GM03348 (cell line): ENCODE measurements at regions not wholly inside any gene's neighbourhood (a gene's known extent, or its start where the extent isn't known, plus 50 kb on each side); places are given as distances from the start of the nearest gene placed in this dataset.
A peak's percentile ranks its signal among the peaks of the same experiment; 100 is the strongest.

Source experiments
- DNase-seq: peaks from one replicate; pipeline ENCODE4 v3.0.0; 2012; ENCODE audit warnings: low spot score

DNA sequence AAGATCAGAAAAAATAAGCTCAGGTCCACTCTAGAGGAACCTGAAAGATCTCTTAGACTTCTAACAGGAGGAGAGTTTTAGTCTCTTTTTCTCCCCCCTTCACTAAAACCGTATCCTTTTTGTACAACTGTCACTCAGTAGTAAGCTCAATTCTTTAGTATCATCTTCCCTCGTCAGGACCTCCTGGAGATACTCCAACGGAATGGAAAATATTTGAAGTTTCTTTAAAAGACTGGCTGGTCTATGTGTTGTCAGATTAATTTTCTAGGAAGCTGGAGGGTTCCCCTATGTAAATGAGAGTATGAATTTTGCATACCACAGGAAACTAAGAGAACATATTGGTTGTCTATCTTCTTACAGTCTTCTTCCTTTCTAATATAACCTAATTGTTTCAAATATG is 747.7 kb upstream of the CBLB start:
- no peak for DNase-seq

GRCh38 chr3:106617276-106617675 is 748.5 kb upstream of the CBLB start:
- DNase-seq, result no peak

DNA sequence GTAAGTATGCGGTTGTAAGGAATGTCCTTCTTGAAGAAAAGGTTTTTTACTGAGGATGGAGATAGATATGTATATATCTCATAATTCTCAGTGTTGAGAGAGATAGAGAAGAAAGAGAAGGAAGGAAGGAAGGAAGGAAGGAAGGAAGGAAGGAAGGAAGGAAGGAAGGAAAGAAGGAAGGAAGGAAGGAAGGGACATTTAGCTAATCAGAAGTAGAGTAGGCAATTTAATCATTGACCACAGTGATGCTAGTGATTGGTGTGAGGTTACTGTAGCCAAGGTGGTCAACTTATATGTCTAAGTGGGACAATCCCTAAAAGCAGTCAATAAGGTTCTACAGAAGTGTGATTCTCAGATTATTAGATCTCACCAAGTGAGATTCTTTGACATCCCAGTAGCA is 751.8 kb upstream of the CBLB start:
- no peak for DNase-seq

DNA sequence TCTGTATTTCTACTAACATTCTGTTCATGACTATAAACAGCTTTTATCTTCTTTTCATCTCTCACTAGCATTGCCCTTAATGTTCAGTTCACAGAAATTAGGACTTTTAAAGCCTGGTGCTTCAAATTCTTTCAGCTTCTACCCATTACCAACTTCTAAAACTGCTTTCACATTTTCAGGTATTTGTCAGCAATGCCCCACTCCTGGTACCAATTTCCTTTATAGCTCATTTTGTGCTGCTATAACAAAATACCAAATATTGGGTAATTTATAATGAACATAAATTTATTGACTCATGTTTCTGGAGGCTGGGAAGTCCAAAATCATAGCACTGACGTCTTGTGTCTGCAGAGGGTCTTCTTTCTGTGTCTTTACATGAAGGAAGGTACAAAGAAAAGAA is 753.1 kb upstream of the CCDC54 start:
- DNase-seq, result no peak

DNA sequence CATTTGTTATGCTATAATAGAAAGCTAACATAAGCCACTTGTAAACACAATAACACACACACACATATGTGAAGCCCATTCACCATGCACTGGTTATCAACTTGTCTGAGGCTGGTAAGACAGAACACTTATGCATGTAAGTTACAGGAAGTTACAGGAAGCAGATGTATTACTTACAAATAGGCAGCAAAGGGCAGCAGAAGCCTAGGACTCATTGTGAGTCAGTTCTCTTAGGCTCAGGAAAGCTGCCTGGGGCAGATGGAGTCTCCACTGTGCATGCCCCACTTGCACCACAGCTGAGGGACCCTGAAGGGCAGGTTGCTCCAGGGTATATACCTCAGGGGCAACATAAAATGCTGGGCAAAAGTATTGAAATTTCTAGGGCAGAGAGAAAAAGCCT is 748.8 kb upstream of the CCDC54 start:
- DNase-seq, result peak; percentile 5

DNA sequence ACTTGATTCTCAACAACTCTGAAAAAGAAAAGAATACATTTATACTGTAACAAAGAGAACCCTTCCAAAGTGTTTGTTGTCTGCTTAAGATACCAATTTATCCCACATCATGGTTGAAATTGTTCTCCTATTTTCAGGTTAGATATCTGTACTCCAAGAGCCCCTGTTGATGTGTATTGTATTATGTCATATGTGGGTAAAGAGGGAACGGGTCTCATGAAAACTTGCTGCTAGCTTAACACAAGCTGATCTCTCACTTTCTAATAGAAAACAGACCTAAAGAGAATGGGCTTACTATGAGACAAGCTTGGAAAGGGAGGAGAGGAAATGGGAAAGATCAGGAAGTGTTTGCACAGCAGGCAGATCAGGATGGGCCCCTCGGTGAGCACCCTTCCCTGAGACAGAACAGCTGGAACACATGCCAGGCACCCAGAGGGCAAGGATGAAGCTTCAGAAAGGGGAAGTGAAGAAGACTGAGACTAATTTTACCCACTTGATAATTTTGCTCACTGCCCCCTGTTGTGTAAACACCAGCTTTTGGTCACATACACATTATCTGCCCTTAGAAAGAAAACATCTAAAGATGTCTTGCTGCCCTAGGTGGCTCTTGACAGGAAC is 747.9 kb upstream of the CCDC54 start:
- DNase-seq, result no peak

DNA sequence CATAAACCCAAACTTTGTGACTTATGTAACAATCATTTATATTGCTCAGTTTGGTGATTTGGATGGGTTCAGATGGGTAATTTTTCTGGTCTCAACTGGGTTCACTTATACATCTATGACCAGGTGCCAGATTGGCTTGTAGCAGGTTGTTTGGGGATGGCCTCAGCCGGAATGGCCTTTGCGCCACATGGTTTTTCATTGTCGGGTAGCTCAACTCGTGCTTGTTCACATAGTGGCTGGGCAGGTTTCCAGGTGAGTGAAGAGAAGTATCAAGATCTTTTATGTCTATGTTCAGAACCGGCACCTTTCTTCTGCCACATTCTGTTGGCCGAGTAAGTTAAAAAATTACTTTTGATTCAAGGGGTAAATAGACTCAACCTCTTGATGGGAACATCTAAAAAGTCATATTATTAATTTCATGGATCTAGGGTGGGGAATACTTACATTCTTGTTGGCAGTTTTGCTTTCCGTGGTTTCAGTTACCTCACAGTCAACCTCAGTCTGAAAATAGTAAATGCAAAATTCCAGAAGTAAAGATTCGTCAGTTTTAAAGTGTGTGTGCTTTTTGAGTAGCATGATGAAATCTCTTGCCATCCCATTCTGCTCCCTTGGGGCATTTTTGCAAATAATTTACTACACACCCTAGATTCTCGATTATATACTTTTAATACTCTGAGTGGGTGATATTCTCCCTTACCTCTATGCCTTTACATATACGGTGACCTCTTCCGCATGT is 745.7 kb upstream of the CCDC54 start:
- DNase-seq, result no peak

GRCh38 chr3:106635271-106635670 is 742.0 kb upstream of the CCDC54 start:
- peak; percentile 43 for DNase-seq

DNA sequence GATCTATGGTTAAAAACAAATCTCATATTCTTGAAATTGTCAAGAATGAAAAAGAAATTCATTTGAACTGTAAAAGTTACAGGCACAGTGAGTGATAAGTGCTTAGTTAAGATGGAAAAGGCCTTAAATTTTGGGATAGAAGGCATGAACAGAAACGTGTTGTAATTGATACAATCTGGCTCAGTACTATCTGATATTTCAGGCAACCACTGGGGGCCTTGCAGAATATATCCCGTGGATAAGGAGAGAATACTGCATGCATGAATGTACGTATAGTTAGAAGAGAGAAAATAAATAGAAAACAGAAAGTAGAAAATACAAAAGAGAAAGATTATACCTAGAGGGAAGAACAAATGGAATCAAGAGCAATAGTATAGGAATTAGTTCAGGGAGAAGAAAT is 741.4 kb upstream of the CCDC54 start:
- DNase-seq, result no peak

- DNase-seq, result no peak
These were observed 736.9 kb upstream of the CCDC54 start for GRCh38 chr3:106640353-106640752.

- DNase-seq, result no peak
These were observed 735.1 kb upstream of the CCDC54 start for GRCh38 chr3:106642161-106642560.

- DNase-seq, result no peak
These were observed 733.5 kb upstream of the CCDC54 start for GRCh38 chr3:106643684-106644161.

DNA sequence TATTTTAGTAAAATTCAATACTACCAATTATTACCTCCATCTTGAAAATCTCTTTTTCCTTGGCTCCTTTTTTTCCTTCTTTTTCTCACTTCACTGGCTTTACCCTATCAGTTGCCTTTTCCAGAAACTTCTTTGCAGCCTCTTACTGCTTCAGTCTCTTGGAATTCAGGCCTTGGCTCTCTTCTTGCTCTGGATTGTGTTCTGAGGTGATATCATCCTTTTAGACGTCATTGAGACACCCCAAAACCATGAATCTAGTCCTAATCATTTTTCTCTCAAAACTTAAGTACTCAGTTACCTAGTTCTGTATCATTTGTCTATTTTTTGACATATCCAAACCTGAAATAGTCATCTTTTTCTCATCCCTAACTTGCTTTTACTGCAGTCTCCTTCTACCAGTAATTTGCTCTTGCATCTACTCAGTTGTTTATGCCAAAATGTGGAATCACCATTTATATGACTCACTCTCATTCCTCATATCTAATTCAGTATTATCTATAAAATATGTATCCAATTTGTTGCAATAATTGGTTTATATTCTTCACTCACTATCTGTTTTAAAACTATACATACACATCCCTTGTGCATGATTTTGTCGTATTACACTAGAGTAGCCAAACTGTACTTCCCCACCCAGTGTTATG is 703.2 kb upstream of the CCDC54 start:
- DNase-seq, result peak; percentile 2

- no peak for DNase-seq
These were observed 701.8 kb upstream of the CCDC54 start for GRCh38 chr3:106675451-106675850.

DNA sequence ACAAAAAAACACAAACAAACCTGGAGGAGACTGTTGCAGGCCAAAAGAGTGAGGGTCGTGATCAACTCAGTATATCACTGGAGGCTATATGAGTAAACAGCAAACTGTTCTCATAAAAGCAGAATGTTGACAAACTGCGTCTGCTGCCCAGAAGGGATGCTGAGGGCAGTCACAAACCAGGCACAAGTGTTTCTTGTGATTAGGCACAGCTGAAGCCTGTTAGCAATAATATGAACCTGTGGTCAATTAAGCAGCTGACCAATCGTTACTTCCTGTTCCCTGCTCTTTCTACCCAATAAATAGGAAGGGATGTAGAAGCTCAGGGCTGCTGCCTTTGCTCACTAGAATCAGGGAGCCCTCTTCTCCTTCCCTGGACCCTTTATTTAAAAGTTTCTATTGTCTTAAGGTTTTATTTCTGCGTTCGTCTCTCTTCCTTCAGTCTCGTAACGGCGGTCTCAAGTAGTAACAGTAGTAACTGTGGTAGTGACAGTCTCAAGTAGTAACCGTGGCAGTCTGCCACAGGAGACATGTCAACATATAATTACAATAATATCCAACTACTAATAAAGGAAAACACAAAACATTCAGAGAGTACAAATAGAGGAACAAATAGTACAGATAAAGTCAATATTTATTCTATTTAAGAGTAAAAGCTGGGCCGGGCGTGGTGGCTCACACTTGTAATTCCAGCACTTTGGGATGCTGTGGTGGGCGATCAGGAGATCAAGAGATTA is 698.4 kb upstream of the CCDC54 start:
- no peak for DNase-seq

DNA sequence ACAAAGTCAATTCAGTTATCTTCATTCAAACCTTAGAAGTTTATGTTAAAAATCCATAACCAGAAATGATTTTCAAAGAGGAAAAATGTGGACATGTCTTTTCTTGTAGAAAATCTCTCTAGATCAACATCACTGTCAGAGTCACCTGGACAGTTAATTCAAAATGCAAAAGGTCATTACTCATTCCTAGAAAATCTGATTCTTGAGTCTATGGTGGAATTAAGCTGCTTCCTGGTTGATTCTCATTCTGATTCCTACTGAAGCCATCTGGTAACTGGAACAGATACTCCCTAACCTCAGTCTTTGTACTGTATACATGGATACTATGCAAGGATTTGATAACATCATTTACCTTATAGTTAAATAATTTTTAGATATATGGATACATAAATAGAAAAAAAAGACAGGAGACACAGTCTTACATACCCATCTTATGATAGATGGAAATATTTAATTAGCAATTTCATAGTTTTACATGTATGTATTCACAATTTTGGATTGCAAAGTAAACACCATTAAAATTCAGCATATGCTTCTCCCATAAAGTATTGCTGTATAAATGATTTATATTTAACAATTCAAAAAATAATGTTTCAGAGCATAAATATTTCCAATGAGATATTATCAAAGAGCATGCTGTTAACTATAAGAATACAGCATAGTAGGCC is 693.2 kb upstream of the CCDC54 start:
- no peak for DNase-seq

DNA sequence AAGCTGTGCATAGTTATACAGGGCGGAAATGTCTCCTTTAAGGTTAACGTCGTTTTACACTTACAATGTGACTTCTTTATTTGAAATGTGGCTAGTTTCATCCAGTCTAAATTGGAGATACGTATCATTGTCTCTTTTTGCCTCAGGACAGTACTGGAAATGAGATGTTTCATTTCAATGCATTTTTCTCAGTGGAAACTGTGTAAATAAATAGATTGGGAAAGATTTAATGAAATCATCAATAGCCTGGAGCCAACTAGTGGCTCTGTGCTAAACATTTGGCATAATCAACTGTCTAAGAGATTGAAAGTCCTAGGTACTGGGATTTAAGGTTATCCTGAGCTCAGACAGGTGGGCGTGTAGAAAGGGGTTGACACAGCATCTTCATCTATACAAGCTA is 691.5 kb upstream of the CCDC54 start:
- DNase-seq, result no peak

- DNase-seq, result no peak
These were observed 689.3 kb upstream of the CCDC54 start for GRCh38 chr3:106687905-106688304.

DNA sequence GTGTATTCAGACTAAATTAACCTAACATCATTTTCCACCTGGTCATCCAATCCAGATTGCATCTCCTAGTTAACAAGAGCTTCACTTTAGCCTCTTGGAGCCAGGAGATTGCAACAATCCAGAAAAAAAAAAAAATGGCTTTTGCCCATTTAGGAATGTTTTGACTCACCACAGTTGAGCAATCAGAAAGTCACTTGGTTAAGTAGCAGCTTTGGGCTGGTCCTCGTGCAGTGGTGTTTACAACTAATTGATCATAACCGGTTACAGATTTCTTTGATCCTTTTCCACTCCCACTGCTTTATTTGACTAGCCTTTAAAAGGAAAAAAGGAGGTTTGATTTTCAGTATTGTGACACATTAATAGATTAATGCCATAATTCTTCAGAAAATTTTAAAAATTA is 688.8 kb upstream of the CCDC54 start:
- DNase-seq, result peak; percentile 75

GRCh38 chr3:106691476-106691875 is 685.8 kb upstream of the CCDC54 start:
- DNase-seq, result no peak

DNA sequence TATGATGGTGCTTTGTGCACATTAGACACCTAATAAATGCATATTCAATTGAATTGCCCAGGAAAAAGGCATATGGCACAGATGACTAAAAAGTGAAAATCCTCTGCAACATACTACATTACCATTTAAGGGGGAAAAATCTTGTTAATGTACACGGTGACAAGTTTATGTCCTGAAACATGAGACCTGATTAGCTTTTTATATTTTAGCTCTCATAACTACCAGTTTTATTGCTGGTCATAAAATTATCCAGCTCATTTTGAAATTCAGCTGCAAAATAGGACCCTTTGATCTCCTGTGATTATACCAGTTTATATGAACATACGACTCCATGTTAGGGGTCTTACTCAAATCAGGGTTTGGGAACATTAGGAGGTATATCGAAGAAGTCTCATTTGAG is 684.6 kb upstream of the CCDC54 start:
- no peak for DNase-seq

DNA sequence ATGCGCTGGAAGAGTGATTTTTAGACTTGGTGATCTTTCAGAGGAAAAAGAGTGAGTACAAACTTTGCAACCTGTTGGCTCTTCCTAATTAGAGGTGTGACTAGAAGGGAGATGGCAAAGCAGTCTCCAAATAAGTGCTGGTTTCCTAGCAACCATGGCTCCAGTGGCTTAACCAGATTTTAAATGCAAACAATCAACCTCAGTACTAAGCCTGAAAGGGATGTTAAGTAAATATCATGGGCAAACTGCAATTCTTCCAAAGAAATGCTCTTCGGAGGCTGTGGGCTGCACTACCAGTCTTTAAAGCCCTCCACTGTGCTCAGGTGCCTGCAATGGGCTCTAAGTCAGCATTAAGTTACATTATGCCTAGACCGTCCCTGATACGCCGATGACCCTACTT is 678.1 kb upstream of the CCDC54 start:
- no peak for DNase-seq
